K562 (cell line): ENCODE measurements at regions not wholly inside any gene's neighbourhood (a gene's known extent, or its start where the extent isn't known, plus 50 kb on each side); places are given as distances from the start of the nearest gene placed in this dataset.
A peak's percentile ranks its signal among the peaks of the same experiment; 100 is the strongest.

Source experiments
- ATAC-seq: fragments of 200-7000 bp; cut with Tn5 transposase; 3 replicates; pipeline ENCODE4 v1.9.1; 2020; ENCODE audit warnings: moderate library complexity
- BruUV-seq: library from RNA; stranded (reverse); fragments of 400-500 nt; replicated peaks from 2 replicates; lab custom pipeline; 2021; lab: Mats Ljungman, UMichigan
- CTCF ChIA-PET: fragments of 300-600 bp; formaldehyde crosslinking; extraction: SDS; loops from one replicate; lab custom pipeline; 2021; ENCODE audit warnings: low intra/inter-chr PET ratio; lab: Yijun Ruan, JAX
- POLR2A ChIA-PET: fragments of 300-600, 350-650 bp; sonication (Branson Sonifier 250); formaldehyde crosslinking; extraction: SDS; loops from one replicate; lab custom pipeline; 2021; ENCODE audit warnings: antibody characterized with exemption, inconsistent platforms; lab: Yijun Ruan, JAX
- DNase-seq, 4 experiments: peaks; one replicate each; pipeline versions ENCODE4 v3.0.0 to v3.0.0-alpha.2; 2011 to 2018; ENCODE audit warnings: low spot score in 3 of 4, mixed read lengths in 3 of 4; ENCODE audit errors: extremely low read depth in 1 of 4
- FAIRE-seq: peaks from 2 replicates; lab custom pipeline; 2011; peaks lifted over from hg19 to GRCh38; lab: Jason Lieb, UNC
- H2AFZ ChIP-seq: 2 replicates; pipeline ENCODE4 v1.6.0; 2011; ENCODE audit warnings: low read depth, low read length, control low read depth, inconsistent platforms
- H3K27ac ChIP-seq: fragments of 200-600 bp; 3 replicates; pipeline ENCODE4 v1.8.0; 2011; ENCODE audit warnings: low read depth, mild to moderate bottlenecking, control low read depth, inconsistent platforms, low read length, moderate library complexity, mixed read lengths; ENCODE audit errors: extremely low read depth
- H3K27me3 ChIP-seq, 2 experiments: fragments of 300-600 bp in 1 of 2; 2 replicates in 1 of 2; 3 replicates in 1 of 2; pipeline versions ENCODE4 v1.6.0 to v1.8.0; 2011; ENCODE audit warnings: inconsistent platforms in 2 of 2, low read length in 2 of 2, mild to moderate bottlenecking in 1 of 2, mixed read lengths in 1 of 2, moderate library complexity in 1 of 2; ENCODE audit not compliant: control insufficient read depth in 2 of 2, insufficient read depth in 2 of 2
- H3K36me3 ChIP-seq: fragments of 300-600 bp; 3 replicates; pipeline ENCODE4 v1.8.0; 2011; ENCODE audit warnings: mild to moderate bottlenecking, low read length, inconsistent platforms; ENCODE audit not compliant: control insufficient read depth, insufficient read depth
- H3K4me1 ChIP-seq, 2 experiments: fragments of 200-600 bp in 1 of 2; replicated peaks in 1 of 2; 2 replicates in 1 of 2; 3 replicates in 1 of 2; pipeline versions ENCODE4 v1.5.1 to v1.8.0; 2011; ENCODE audit warnings: inconsistent platforms in 2 of 2, low read length in 2 of 2, mild to moderate bottlenecking in 1 of 2, mixed read lengths in 1 of 2, moderate library complexity in 1 of 2; ENCODE audit not compliant: control insufficient read depth in 2 of 2, insufficient read depth in 2 of 2
- H3K4me2 ChIP-seq: 2 replicates; pipeline ENCODE4 v1.6.1; 2011; ENCODE audit warnings: low read length, control low read depth, inconsistent platforms, mixed read lengths; ENCODE audit not compliant: insufficient read depth
- H3K4me3 ChIP-seq: fragments of 200-600 bp; sonication (generic), shearing (Covaris generic); 2 replicates; pipeline ENCODE4 v1.5.1; 2016; ENCODE audit warnings: control low read depth, inconsistent platforms
- H3K79me2 ChIP-seq: fragments of 200-600 bp; 3 replicates; pipeline ENCODE4 v1.8.0; 2011; ENCODE audit warnings: low read length, inconsistent platforms; ENCODE audit not compliant: control insufficient read depth, insufficient read depth
- H3K9ac ChIP-seq, 2 experiments: 2 replicates each; pipeline versions ENCODE4 v1.6.0 to v1.6.1; 2011; ENCODE audit warnings: low read depth in 2 of 2, low read length in 2 of 2, control low read depth in 1 of 2, inconsistent platforms in 1 of 2, mild to moderate bottlenecking in 1 of 2, mixed read lengths in 1 of 2; ENCODE audit not compliant: insufficient read depth in 1 of 2
- H3K9me1 ChIP-seq: one replicate; pipeline ENCODE4 v1.6.0; 2011; ENCODE audit warnings: inconsistent platforms, mild to moderate bottlenecking, low read length, moderate library complexity; ENCODE audit not compliant: control insufficient read depth, insufficient read depth
- H3K9me3 ChIP-seq: replicated peaks from 2 replicates; pipeline ENCODE4 v1.5.1; 2011; ENCODE audit warnings: low read depth, low read length, inconsistent platforms; ENCODE audit not compliant: control insufficient read depth, insufficient read depth
- H4K20me1 ChIP-seq: replicated peaks from 2 replicates; pipeline ENCODE4 v1.6.1; 2011; ENCODE audit warnings: low read length, inconsistent platforms, mixed read lengths; ENCODE audit not compliant: control insufficient read depth, insufficient read depth
- BRD4 ChIP-seq: fragments of 200-600 bp; sonication (generic); IDR thresholded peaks from 2 replicates; pipeline ENCODE4 v1.6.1; 2017; ENCODE audit warnings: inconsistent platforms
- CBX1 ChIP-seq: sonication (generic); IDR thresholded peaks from 2 replicates; pipeline ENCODE4 v1.6.1; 2016; ENCODE audit warnings: antibody characterized with exemption, low read depth, mild to moderate bottlenecking
- EGR1 ChIP-seq: fragments of 450-650 bp; conservative IDR thresholded peaks from 2 replicates; pipeline ENCODE4 v1.6.1; 2017; ENCODE audit warnings: mild to moderate bottlenecking
- HDAC8 ChIP-seq: fragments of 450-650 bp; IDR thresholded peaks from 2 replicates; pipeline ENCODE4 v1.6.1; 2016; ENCODE audit warnings: mild to moderate bottlenecking, missing genetic modification characterization, moderate library complexity, missing compliant biosample characterization
- HIVEP1 ChIP-seq: fragments of 250-450 bp; sonication (Bioruptor Pico); IDR thresholded peaks from 2 replicates; pipeline ENCODE4 v1.4.0; 2020; ENCODE audit warnings: mild to moderate bottlenecking
- JUNB ChIP-seq: fragments of 450-650 bp; formaldehyde crosslinking; conservative IDR thresholded peaks from 2 replicates; pipeline ENCODE4 v1.4.0; 2020; ENCODE audit warnings: mild to moderate bottlenecking
- MYNN ChIP-seq, 2 experiments: sonication (generic); formaldehyde crosslinking in 1 of 2; IDR thresholded peaks; 2 replicates each; pipeline versions ENCODE4 v1.5.0 to v1.6.1; 2016 to 2020; ENCODE audit warnings: antibody characterized with exemption in 1 of 2, missing genetic modification reagents in 1 of 2
- NELFE ChIP-seq: IDR thresholded peaks from 2 replicates; pipeline ENCODE4 v1.6.1; 2011; ENCODE audit warnings: mild to moderate bottlenecking; ENCODE audit not compliant: insufficient read depth, insufficient read length
- PCBP2 ChIP-seq: fragments of 200-400 bp; formaldehyde crosslinking; IDR thresholded peaks from 2 replicates; pipeline ENCODE4 v1.6.1; 2018; ENCODE audit warnings: low read length, low read depth, mild to moderate bottlenecking, moderate library complexity; ENCODE audit not compliant: poor library complexity, severe bottlenecking
- PPARD ChIP-seq: fragments of 250-450 bp; sonication (Bioruptor Pico); IDR thresholded peaks from 2 replicates; pipeline ENCODE4 v1.8.0; 2022; ENCODE audit warnings: inconsistent platforms, mild to moderate bottlenecking, moderate library complexity
- WHSC1 ChIP-seq: IDR thresholded peaks from one replicate; pipeline ENCODE4 v1.6.1; 2012; ENCODE audit warnings: low read length, control low read depth, inconsistent platforms
- XRCC5 ChIP-seq: fragments of 200-400 bp; formaldehyde crosslinking; IDR thresholded peaks from 2 replicates; pipeline ENCODE4 v1.6.1; 2017; ENCODE audit warnings: low read depth, mild to moderate bottlenecking, low read length
- ZKSCAN3 ChIP-seq: fragments of 250-450 bp; sonication (Bioruptor Pico); IDR thresholded peaks from 2 replicates; pipeline ENCODE4 v1.4.0; 2020
- ZNF175 ChIP-seq: fragments of 200-800 bp; sonication (Bioruptor generic); IDR thresholded peaks from 2 replicates; pipeline ENCODE4 v1.6.1; 2016; ENCODE audit warnings: low read depth, mild to moderate bottlenecking, missing genetic modification characterization, missing compliant biosample characterization
- ZNF232 ChIP-seq: sonication (generic); formaldehyde crosslinking; IDR thresholded peaks from 2 replicates; pipeline ENCODE4 v1.8.0; 2022; ENCODE audit warnings: mild to moderate bottlenecking, missing genetic modification reagents
- ZNF3 ChIP-seq: fragments of 250-450 bp; sonication (Bioruptor Pico); IDR thresholded peaks from 2 replicates; pipeline ENCODE4 v1.5.0; 2021; ENCODE audit warnings: mild to moderate bottlenecking, moderate library complexity
- ZNF717 ChIP-seq: fragments of 250-450 bp; sonication (Bioruptor Pico); IDR thresholded peaks from 2 replicates; pipeline ENCODE4 v1.5.0; 2021
- WGBS: fragments of 100-300 bp; shearing (Covaris generic); methylation state at CpG from one replicate; pipeline ENCODE4 v1.1.6; 2016; ENCODE audit warnings: low coverage, mixed read lengths; ENCODE audit not compliant: insufficient coverage; ENCODE audit errors: missing lambda C conversion rate; 5-methylcytosine and 5-hydroxymethylcytosine counted together
- in situ Hi-C: fragments of 300-500 bp; cut with MboI; formaldehyde crosslinking; loops from 4 replicates; pipeline ENCODE4 v1.15.0; 2018; ENCODE audit warnings: inconsistent platforms, mixed read lengths
- intact Hi-C: fragments of 100-400 bp; cut with micrococcal nuclease; formaldehyde crosslinking; loops from 2 replicates; pipeline ENCODE4 v1.14.2; 2022

- Histone ChIP-seq H3K79me2 (no peaks in the 10 kb centered on the region), H3K9me1 (no peaks in the 10 kb centered on the region), H3K9me3 (no peaks in the 10 kb centered on the region), H2AFZ (peak overlapping the region; percentile 64; the same call in 1 of the 2 replicates), H3K36me3 (no peaks in the 10 kb centered on the region), H3K4me2 (no peak overlapping the region), H3K4me3 (no peak overlapping the region), H3K27ac (no peak overlapping the region), H3K27me3 (peaks cover 3 to 8% of the 10 kb centered on the region in 2 experiments; a peak in 4 of 5 replicates), H3K9ac (no peak overlapping the region), H3K4me1 (no peaks in the 10 kb centered on the region; a peak in 1 of 5 replicates), H4K20me1 (no peaks in the 10 kb centered on the region)
- TF ChIP-seq NELFE, result no peak
- TF ChIP-seq CBX1, result no peak
- no peak for TF ChIP-seq HIVEP1 (CRISPR knock-in tag)
- peak; percentile 39; the same call in 1 of the 2 replicates for TF ChIP-seq EGR1
- in situ Hi-C loops, result loop anchor here (10.0 kb wide), 1 partner anchor 353 kb away; no protein-coding TSS in a partner anchor
- no TSS peak for BruUV-seq
- no peak for DNase-seq
- intact Hi-C loops, result no loop called here
- ChIA-PET POLR2A (interaction anchor here (0.6 kb wide), 1 partner anchor 333 kb away, joined by 3 read pairs; no protein-coding TSS in a partner anchor), CTCF (no interaction called here)
- no peak for ATAC-seq
- FAIRE-seq, result no peak
- 0% methylated on average over 1 of the region's 1 CpG for WGBS
These were observed 70.6 kb upstream of the L3MBTL3 start for GRCh38 chr6:129947797-129948196.

GRCh38 chr6:129946439-129947140, 71.8 kb upstream of the L3MBTL3 start:
- Histone ChIP-seq H2AFZ (peak overlapping the region; percentile 64), H3K9ac (no peak overlapping the region), H3K27me3 (peaks cover 3 to 8% of the 10 kb centered on the region in 2 experiments), H3K9me3 (no peaks in the 10 kb centered on the region), H3K4me2 (no peak overlapping the region), H3K4me1 (no peaks in the 10 kb centered on the region; a peak in 1 of 5 replicates), H3K36me3 (no peaks in the 10 kb centered on the region), H3K4me3 (no peak overlapping the region), H3K27ac (no peak overlapping the region), H3K79me2 (no peaks in the 10 kb centered on the region), H4K20me1 (no peaks in the 10 kb centered on the region), H3K9me1 (no peaks in the 10 kb centered on the region)
- in situ Hi-C loops, result loop anchor here (10.0 kb wide), 1 partner anchor 352 kb away; no protein-coding TSS in a partner anchor
- ATAC-seq (peak; percentile 40; the same call in 2 of the 3 replicates), DNase-seq (no peak), FAIRE-seq (no peak)
- ChIA-PET POLR2A (no interaction called here), CTCF (no interaction called here)
- intact Hi-C loops, result no loop called here
- no TSS peak for BruUV-seq
- 8% methylated on average over 8 of the region's 9 CpGs for WGBS
- no peak for TF ChIP-seq WHSC1
- TF ChIP-seq PCBP2, result no peak
- no peak for TF ChIP-seq ZNF232 (CRISPR knock-in tag)
- TF ChIP-seq JUNB, result no peak
- no peak for TF ChIP-seq HDAC8 (tag)
- no peak for TF ChIP-seq BRD4
- TF ChIP-seq MYNN (IDR thresholded peaks at IDR 0.05), result no peak
- no peak for TF ChIP-seq MYNN (CRISPR knock-in tag; IDR thresholded peaks at IDR 0.05)
- TF ChIP-seq ZNF3 (CRISPR knock-in tag), result no peak
- TF ChIP-seq ZKSCAN3, result no peak
- TF ChIP-seq XRCC5, result no peak
- TF ChIP-seq PPARD (CRISPR knock-in tag), result no peak
- TF ChIP-seq ZNF717 (CRISPR knock-in tag), result no peak
- no peak for TF ChIP-seq ZNF175 (CRISPR knock-in tag)
